Esophagus muscularis mucosa (tissue), 4 donors: ENCODE measurements at regions not wholly inside any gene's neighbourhood (a gene's known extent, or its start where the extent isn't known, plus 50 kb on each side); places are given as distances from the start of the nearest gene placed in this dataset.

Experiments
- DNase-seq: peaks from one replicate; pipeline ENCODE4 v3.0.0-alpha.2; 2017; ENCODE audit errors: extremely low spot score
- H3K27ac ChIP-seq, 4 donors: fragments of 200-600 bp; sonication (generic); replicated peaks in 1 of 4; 1 replicate in 3 of 4; 2 replicates in 1 of 4; pipeline ENCODE4 v1.5.1; 2016 to 2019; ENCODE audit warnings: mild to moderate bottlenecking in 1 of 4
- H3K27me3 ChIP-seq, 4 donors: fragments of 200-600 bp; sonication (generic); one replicate each; pipeline versions ENCODE4 v1.5.1 to v1.6.0; 2016 to 2019
- H3K36me3 ChIP-seq, 4 donors: fragments of 200-600 bp; sonication (generic); one replicate each; pipeline ENCODE4 v1.5.1; 2016 to 2019
- H3K4me1 ChIP-seq, 4 donors: fragments of 200-600 bp; sonication (generic); one replicate each; pipeline ENCODE4 v1.5.1; 2016 to 2019
- H3K4me3 ChIP-seq, 4 donors: fragments of 200-600 bp; sonication (generic); 1 replicate in 2 of 4; 2 replicates in 2 of 4; pipeline ENCODE4 v1.5.1; 2016 to 2019; ENCODE audit warnings: mild to moderate bottlenecking in 4 of 4, moderate library complexity in 1 of 4
- H3K9me3 ChIP-seq, 4 donors: fragments of 200-600 bp; sonication (generic); 1 replicate in 3 of 4; 2 replicates in 1 of 4; pipeline ENCODE4 v1.5.1; 2016 to 2019
- EP300 ChIP-seq: sonication (generic); formaldehyde crosslinking; IDR thresholded peaks from one replicate; pipeline ENCODE4 v1.6.1; 2017; ENCODE audit warnings: antibody characterized with exemption
- POLR2A ChIP-seq: fragments of 450-650 bp; IDR thresholded peaks from one replicate; pipeline ENCODE4 v1.6.1; 2017; ENCODE audit warnings: antibody characterized with exemption, moderate library complexity, mild to moderate bottlenecking, low read depth
- POLR2AphosphoS5 ChIP-seq, 2 donors: sonication (generic); formaldehyde crosslinking; IDR thresholded peaks; one replicate each; pipeline ENCODE4 v1.6.1; 2017; ENCODE audit warnings: antibody characterized with exemption in 2 of 2
- WGBS: methylation state at CpG from one replicate; pipeline ENCODE4 v1.1.5; 2018; 5-methylcytosine and 5-hydroxymethylcytosine counted together
- intact Hi-C: fragments of 100-400 bp; cut with DNase I; formaldehyde crosslinking; loops from one replicate; pipeline ENCODE4 v1.15.1; 2023
- TF ChIP-seq, protein P1 (sequence below), 3 experiments: fragments of 200-600 bp in 2 of 3; fragments of 450-650 bp in 1 of 3; sonication (generic) in 2 of 3; IDR thresholded peaks; one replicate each; pipeline ENCODE4 v1.5.1; 2017 to 2019; ENCODE audit warnings: antibody characterized with exemption in 3 of 3, mild to moderate bottlenecking in 2 of 3, moderate library complexity in 1 of 3

DNA sequence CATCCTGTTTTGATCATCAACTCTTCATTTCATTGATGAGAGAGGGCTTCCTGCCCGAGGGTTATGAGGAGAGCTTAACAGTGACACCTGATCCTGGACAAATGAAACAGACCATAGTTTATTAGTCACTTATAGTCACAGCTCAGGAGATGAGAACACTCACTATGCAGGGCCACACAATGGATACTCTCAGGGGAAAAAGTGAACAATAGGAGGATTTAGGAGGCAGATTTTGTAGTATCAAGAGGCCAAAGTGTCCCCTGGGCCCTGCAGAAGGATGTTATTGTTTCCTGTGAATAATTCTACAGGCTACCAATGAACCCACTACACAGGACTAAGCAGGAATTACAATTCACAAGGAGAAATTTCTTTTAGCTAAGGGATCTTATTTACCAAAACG, 772.8 kb upstream of the MAN1A1 start:
- Histone ChIP-seq H3K4me3 (no peak overlapping the region), H3K27ac (no peak overlapping the region), H3K36me3 (no peaks in the 10 kb centered on the region), H3K4me1 (no peaks in the 10 kb centered on the region), H3K27me3 (no peaks in the 10 kb centered on the region), H3K9me3 (no peaks in the 10 kb centered on the region)
- intact Hi-C loops: no loop called here
- WGBS: 63% methylated on average over 2 of the region's 2 CpGs
- TF ChIP-seq POLR2A (no peak), POLR2AphosphoS5 (IDR thresholded peaks at IDR 0.05) (no peak), EP300 (no peak)
- TF ChIP-seq, protein P1, sequence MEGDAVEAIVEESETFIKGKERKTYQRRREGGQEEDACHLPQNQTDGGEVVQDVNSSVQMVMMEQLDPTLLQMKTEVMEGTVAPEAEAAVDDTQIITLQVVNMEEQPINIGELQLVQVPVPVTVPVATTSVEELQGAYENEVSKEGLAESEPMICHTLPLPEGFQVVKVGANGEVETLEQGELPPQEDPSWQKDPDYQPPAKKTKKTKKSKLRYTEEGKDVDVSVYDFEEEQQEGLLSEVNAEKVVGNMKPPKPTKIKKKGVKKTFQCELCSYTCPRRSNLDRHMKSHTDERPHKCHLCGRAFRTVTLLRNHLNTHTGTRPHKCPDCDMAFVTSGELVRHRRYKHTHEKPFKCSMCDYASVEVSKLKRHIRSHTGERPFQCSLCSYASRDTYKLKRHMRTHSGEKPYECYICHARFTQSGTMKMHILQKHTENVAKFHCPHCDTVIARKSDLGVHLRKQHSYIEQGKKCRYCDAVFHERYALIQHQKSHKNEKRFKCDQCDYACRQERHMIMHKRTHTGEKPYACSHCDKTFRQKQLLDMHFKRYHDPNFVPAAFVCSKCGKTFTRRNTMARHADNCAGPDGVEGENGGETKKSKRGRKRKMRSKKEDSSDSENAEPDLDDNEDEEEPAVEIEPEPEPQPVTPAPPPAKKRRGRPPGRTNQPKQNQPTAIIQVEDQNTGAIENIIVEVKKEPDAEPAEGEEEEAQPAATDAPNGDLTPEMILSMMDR (IDR thresholded peaks at IDR 0.05): no peak
- DNase-seq: no peak

DNA sequence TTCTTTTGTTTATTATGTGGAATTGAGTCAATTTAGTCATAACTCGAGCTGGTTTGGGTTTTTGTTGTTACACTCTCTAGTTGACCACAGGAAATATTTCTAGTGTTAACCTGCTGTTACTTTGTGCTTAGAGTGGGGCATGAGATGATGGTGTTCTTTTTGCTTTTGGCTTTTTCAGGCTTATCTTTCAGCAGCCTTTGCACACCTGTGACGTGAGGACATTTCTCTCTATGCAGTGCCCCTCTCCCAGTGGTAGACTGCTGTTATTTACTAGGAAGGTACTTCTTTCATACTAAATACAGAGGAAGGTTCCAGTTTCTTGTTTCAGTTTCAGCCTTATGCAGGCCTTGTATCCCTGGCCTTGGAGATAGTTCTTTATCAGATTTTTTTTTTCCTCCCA, 766.8 kb upstream of the MAN1A1 start:
- H3K36me3 ChIP-seq: no peaks in the 10 kb centered on the region
- H3K4me3 ChIP-seq: no peak overlapping the region
- no peaks in the 10 kb centered on the region for H3K4me1 ChIP-seq
- H3K27ac ChIP-seq: no peak overlapping the region
- 74% methylated on average over 2 of the region's 2 CpGs for WGBS
- DNase-seq: no peak
- intact Hi-C loops: no loop called here
- peaks cover 0 to 4% (median 0%) of the 10 kb centered on the region in 4 donors for H3K9me3 ChIP-seq
- no peaks in the 10 kb centered on the region for H3K27me3 ChIP-seq
- TF ChIP-seq POLR2A (no peak), EP300 (no peak), POLR2AphosphoS5 (IDR thresholded peaks at IDR 0.05) (no peak)
- TF ChIP-seq, protein P1 (IDR thresholded peaks at IDR 0.05): no peak

DNA sequence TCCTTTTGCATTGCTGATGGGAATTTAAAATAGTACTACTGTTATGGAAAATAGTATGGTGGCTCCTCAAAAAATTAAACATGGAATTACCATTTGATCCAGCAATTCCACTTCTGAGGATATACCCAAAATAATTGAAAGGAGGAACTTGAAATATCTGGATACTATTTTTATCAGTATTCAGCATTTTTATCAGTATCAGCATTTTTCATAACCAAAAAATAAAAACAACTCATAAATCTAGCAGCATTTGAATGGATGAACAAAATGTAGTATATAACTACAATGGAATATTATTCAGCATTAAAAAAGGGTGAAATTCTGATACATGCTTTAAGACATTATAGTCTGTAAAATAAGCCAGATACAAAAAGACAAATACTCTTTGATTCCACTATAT, 763.4 kb upstream of the MAN1A1 start:
- intact Hi-C loops: no loop called here
- Histone ChIP-seq H3K27me3 (no peaks in the 10 kb centered on the region), H3K4me3 (no peak overlapping the region), H3K27ac (no peak overlapping the region), H3K9me3 (peaks cover 0 to 4% (median 0%) of the 10 kb centered on the region in 4 donors), H3K36me3 (no peaks in the 10 kb centered on the region), H3K4me1 (no peaks in the 10 kb centered on the region)
- TF ChIP-seq EP300: no peak
- TF ChIP-seq, protein P1 (IDR thresholded peaks at IDR 0.05): no peak
- no peak for TF ChIP-seq POLR2A
- no peak for TF ChIP-seq POLR2AphosphoS5 (IDR thresholded peaks at IDR 0.05)
- no peak for DNase-seq

DNA sequence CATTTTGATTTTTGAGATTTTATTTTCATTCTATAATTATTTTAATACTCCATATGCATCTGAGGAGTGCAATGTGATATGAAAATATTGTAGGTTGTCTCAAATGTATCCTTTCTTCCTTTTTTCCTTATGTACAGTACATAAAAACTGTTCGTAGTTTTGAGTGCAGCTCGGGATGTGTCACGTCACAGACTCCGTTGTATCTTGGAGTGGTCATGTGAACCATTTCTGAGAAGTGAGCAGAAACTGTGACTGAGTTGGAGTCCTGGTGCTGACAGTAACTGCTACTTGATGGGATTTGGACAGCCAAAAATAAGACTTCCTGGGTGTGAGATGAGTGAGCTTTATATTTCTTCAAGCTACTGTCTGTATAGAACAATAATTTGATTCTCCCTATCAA, 761.4 kb upstream of the MAN1A1 start:
- Histone ChIP-seq H3K27me3 (no peaks in the 10 kb centered on the region), H3K4me3 (no peak overlapping the region), H3K9me3 (peaks cover 0 to 4% (median 0%) of the 10 kb centered on the region in 4 donors), H3K4me1 (no peaks in the 10 kb centered on the region), H3K36me3 (no peaks in the 10 kb centered on the region), H3K27ac (no peak overlapping the region)
- intact Hi-C loops: no loop called here
- DNase-seq: no peak
- TF ChIP-seq POLR2A (no peak), EP300 (no peak), POLR2AphosphoS5 (IDR thresholded peaks at IDR 0.05) (no peak)
- TF ChIP-seq, protein P1 (IDR thresholded peaks at IDR 0.05): no peak
- WGBS: 86% methylated on average over 4 of the region's 4 CpGs

DNA sequence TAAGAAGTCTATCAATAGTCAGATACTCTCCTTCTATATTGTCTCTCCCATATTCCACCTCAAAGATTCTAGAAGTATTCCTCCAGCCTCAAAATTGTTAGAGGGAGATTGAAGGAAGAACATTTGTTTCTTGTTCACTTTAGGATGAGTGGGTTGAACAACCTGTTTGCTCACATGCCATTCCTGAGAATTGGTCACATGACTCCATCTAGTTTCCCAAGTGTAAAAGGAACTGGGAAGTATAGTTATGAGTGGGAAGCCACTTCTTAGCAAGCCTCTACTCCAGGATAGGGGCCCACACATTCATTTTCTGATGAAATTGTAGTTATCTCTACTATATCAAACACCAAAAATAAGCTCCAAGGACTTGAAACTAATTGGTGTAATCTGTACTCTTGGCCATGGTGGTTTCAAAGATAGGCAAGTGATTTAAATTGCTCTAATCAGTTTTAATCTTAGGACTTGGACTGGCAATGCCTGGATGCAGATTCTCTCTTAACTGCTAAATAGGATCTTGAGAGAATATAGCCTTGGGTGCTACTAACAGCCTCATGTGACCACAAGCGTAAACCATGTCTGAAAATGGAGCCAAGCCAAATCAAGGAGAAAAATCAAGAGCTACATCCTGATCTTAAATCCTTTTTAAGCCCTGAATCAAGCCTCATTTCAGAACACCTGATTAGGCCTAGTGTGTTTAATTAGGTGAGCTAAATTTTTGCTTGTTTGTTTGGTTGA, 758.7 kb upstream of the MAN1A1 start:
- H3K27ac ChIP-seq: no peak overlapping the region
- WGBS: 69% methylated on average over 1 of the region's 1 CpG
- intact Hi-C loops: no loop called here
- no peaks in the 10 kb centered on the region for H3K4me1 ChIP-seq
- DNase-seq: no peak
- H3K36me3 ChIP-seq: no peaks in the 10 kb centered on the region
- no peaks in the 10 kb centered on the region for H3K27me3 ChIP-seq
- H3K9me3 ChIP-seq: peaks cover 0 to 4% (median 0%) of the 10 kb centered on the region in 4 donors
- TF ChIP-seq, protein P1 (IDR thresholded peaks at IDR 0.05): no peak
- no peak for TF ChIP-seq EP300
- no peak for TF ChIP-seq POLR2AphosphoS5 (IDR thresholded peaks at IDR 0.05)
- TF ChIP-seq POLR2A: no peak
- H3K4me3 ChIP-seq: no peak overlapping the region
